RWPE2 (cell line): ENCODE measurements at regions not wholly inside any gene's neighbourhood (a gene's known extent, or its start where the extent isn't known, plus 50 kb on each side); places are given as distances from the start of the nearest gene placed in this dataset.
A peak's percentile ranks its signal among the peaks of the same experiment; 100 is the strongest.

ENCODE experiments used
- ATAC-seq: fragments of 200-7000 bp; cut with Tn5 transposase; 3 replicates; pipeline ENCODE4 v1.9.1; 2021; ENCODE audit warnings: low read depth
- DNase-seq: peaks from one replicate; pipeline ENCODE4 v3.0.0-alpha.2; 2020; ENCODE audit warnings: low spot score
- H3K27ac ChIP-seq: fragments of 450-650 bp; 2 replicates; pipeline ENCODE4 v1.5.1; 2017; ENCODE audit warnings: mild to moderate bottlenecking; ENCODE audit not compliant: poor library complexity, severe bottlenecking
- H3K27me3 ChIP-seq: fragments of 250-450 bp; sonication (Bioruptor Pico); 2 replicates; pipeline ENCODE4 v1.5.1; 2021; ENCODE audit warnings: mild to moderate bottlenecking, moderate library complexity; ENCODE audit not compliant: insufficient read depth, poor library complexity, severe bottlenecking
- H3K36me3 ChIP-seq: fragments of 250-450 bp; sonication (Bioruptor Pico); 2 replicates; pipeline ENCODE4 v1.5.1; 2020; ENCODE audit warnings: low read depth, mild to moderate bottlenecking, moderate library complexity
- H3K4me1 ChIP-seq: fragments of 250-450 bp; sonication (Bioruptor Pico); 2 replicates; pipeline ENCODE4 v1.5.1; 2021; ENCODE audit warnings: mild to moderate bottlenecking, moderate library complexity; ENCODE audit not compliant: insufficient read depth, poor library complexity, severe bottlenecking
- H3K4me3 ChIP-seq: fragments of 250-450 bp; sonication (Bioruptor Pico); 2 replicates; pipeline ENCODE4 v1.5.1; 2021; ENCODE audit warnings: mild to moderate bottlenecking, moderate library complexity; ENCODE audit not compliant: severe bottlenecking
- H3K9me3 ChIP-seq: fragments of 250-450 bp; sonication (Bioruptor Pico); 2 replicates; pipeline ENCODE4 v1.5.1; 2021; ENCODE audit warnings: mild to moderate bottlenecking, moderate library complexity; ENCODE audit not compliant: severe bottlenecking
- TF ChIP-seq, protein P1 (sequence below): fragments of 450-650 bp; IDR thresholded peaks from one replicate; pipeline ENCODE4 v1.5.1; 2017; ENCODE audit warnings: mild to moderate bottlenecking, moderate library complexity; ENCODE audit not compliant: poor library complexity, severe bottlenecking

DNA sequence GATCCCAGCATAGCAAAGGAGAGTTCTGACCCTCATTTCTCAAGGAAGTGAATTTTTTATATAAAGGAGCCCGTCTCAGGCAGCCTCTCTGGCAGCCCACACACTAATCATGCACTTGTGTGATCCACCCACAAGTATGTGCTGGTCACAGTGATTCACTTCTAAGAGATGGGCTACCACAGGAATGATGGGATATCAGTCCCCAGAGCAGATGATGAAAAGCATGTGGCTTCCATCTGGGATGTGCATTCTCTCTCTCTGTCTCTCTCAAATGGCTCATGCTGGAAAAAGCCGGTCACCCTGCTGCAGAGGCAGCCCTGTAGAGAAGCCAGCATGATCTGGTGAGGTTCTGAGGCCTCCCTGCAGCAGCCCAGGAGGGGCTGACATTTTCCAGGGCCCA is 74.2 kb upstream of the ADCY2 start:
- Histone ChIP-seq H3K4me1 (no peaks in the 10 kb centered on the region), H3K4me3 (no peak overlapping the region), H3K27me3 (no peaks in the 10 kb centered on the region), H3K9me3 (no peaks in the 10 kb centered on the region), H3K27ac (no peak overlapping the region), H3K36me3 (no peaks in the 10 kb centered on the region)
- peak; percentile 70; the same call in 1 of the 3 replicates for ATAC-seq
- no peak for DNase-seq
- TF ChIP-seq, protein P1, sequence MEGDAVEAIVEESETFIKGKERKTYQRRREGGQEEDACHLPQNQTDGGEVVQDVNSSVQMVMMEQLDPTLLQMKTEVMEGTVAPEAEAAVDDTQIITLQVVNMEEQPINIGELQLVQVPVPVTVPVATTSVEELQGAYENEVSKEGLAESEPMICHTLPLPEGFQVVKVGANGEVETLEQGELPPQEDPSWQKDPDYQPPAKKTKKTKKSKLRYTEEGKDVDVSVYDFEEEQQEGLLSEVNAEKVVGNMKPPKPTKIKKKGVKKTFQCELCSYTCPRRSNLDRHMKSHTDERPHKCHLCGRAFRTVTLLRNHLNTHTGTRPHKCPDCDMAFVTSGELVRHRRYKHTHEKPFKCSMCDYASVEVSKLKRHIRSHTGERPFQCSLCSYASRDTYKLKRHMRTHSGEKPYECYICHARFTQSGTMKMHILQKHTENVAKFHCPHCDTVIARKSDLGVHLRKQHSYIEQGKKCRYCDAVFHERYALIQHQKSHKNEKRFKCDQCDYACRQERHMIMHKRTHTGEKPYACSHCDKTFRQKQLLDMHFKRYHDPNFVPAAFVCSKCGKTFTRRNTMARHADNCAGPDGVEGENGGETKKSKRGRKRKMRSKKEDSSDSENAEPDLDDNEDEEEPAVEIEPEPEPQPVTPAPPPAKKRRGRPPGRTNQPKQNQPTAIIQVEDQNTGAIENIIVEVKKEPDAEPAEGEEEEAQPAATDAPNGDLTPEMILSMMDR = no peak

DNA sequence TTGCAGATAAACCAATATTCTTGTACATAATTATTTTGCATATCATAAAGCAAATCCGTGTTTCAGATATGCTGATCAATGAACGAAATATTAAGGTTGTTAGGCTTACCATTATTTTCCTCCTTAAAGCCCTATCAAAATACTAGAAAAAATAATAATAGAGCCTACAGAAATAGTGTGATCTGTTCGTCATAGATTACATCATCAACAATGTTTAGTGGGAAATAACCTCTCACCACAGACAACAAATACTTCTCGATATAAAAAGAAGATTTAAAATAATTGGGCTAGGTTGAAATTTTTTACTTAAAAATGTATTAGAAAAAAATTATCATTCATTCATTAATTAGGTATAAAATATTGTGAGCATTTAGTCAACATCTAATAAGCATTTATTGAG is 71.0 kb upstream of the ADCY2 start:
- H3K27ac ChIP-seq = no peak overlapping the region
- no peaks in the 10 kb centered on the region for H3K27me3 ChIP-seq
- no peaks in the 10 kb centered on the region for H3K4me1 ChIP-seq
- TF ChIP-seq, protein P1 = no peak
- no peaks in the 10 kb centered on the region for H3K36me3 ChIP-seq
- no peak overlapping the region for H3K4me3 ChIP-seq
- peaks cover 3% of the 10 kb centered on the region for H3K9me3 ChIP-seq
- no peak for DNase-seq
- no peak for ATAC-seq

DNA sequence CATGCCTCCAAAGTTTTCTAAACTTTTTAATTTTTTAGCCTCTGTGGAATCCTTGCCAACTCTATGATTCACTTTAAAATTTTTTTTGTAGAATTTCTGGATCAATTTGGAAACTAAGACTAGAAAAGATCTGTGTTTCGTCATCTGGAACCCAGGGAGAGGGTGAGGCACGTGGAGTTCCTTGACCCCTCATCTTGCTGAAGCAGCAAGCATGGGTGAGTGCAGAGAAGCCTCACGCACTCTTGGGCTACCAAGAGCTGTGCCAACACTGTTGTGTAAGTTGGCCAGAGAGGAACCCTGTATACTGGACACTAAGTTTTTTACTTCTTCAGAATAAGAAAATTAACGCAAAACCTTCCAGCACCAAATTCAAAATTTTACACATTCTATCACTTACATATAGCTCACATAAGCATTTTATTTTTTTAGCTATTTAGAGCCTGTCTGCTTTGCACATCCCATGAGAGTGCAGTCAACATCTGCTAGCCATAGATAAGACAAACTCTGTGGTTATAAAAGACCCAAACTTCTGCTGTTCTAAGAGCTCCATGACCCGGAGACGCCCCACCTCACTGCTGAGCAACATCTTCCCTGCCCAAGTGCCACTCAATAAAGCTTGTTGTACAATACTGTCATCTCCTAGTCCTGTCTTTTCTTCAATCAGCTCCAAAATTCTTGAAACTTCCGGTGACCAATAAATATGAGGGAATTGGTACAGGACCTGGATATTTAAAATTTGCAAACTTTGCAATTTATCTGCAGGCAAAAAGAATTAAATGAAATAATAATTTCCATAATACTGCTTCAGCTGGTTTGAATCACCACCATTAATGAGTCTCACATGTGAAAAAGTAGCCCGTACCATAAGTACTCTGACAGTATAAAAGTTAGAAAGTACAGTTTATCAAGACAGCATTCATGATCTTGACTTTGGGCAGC is 69.7 kb upstream of the ADCY2 start:
- Histone ChIP-seq H3K36me3 (no peaks in the 10 kb centered on the region), H3K4me3 (no peak overlapping the region), H3K27ac (no peak overlapping the region), H3K9me3 (peaks cover 3% of the 10 kb centered on the region), H3K4me1 (no peaks in the 10 kb centered on the region), H3K27me3 (no peaks in the 10 kb centered on the region)
- TF ChIP-seq, protein P1 = no peak
- ATAC-seq = no peak
- no peak for DNase-seq

DNA sequence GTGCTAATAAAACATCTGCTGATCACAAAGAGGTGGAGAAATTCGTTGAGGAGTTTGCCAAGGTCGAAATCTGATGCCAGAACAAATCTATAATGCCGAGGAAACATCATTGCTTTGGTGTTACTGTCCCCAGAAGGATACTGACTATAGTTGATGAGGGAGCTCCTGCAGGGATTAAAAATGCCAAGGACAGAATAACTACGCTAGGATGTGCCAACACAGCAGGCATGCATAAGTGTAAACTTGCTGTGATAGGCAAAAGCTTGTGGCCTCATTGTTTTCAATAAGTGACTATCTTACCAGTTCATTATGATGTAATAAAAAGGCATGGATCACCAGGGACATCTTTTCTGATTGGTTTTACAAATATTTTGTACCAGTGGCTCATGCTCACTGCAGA is 66.8 kb upstream of the ADCY2 start:
- no peaks in the 10 kb centered on the region for H3K36me3 ChIP-seq
- H3K27ac ChIP-seq = no peak overlapping the region
- ATAC-seq (no peak), DNase-seq (no peak)
- TF ChIP-seq, protein P1 = no peak
- H3K9me3 ChIP-seq = peaks cover 3% of the 10 kb centered on the region
- H3K4me1 ChIP-seq = no peaks in the 10 kb centered on the region
- H3K4me3 ChIP-seq = no peak overlapping the region
- H3K27me3 ChIP-seq = no peaks in the 10 kb centered on the region

DNA sequence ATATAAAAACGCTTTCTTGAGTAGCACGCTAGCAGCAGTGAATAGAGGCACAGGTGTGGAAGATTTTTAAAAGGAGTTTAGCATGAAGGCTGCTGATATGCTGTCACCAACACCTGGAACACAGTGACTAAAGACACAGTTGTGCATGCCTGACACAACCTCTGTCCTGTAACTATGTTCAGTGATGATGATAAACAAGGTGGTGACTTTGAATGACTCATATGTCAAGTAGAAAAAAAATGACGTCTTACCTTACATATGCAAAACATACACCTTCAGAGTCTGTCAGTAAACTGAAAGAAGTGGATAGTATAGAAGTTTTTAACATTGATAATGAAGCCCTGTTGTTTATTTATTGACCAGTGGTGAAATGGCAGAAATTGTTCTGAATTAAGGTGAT is 66.2 kb upstream of the ADCY2 start:
- no peak overlapping the region for H3K27ac ChIP-seq
- DNase-seq (no peak), ATAC-seq (peak; percentile 21; the same call in 1 of the 3 replicates)
- H3K27me3 ChIP-seq = no peaks in the 10 kb centered on the region
- peaks cover 3% of the 10 kb centered on the region for H3K9me3 ChIP-seq
- H3K4me1 ChIP-seq = no peaks in the 10 kb centered on the region
- H3K36me3 ChIP-seq = no peaks in the 10 kb centered on the region
- TF ChIP-seq, protein P1 = no peak
- no peak overlapping the region for H3K4me3 ChIP-seq
